ENCODE measurements at regions not wholly inside any gene's neighbourhood (a gene's known extent, or its start where the extent isn't known, plus 50 kb on each side); places are given as distances from the start of the nearest gene placed in this dataset.

GRCh38 chr3:86381247-86381646 is 609.7 kb downstream of the VGLL3 start:
- TF ChIP-seq CTCF (IDR thresholded peaks at IDR 0.05; ENCODE audit: insufficient read depth, low read length) (no peak), POLR2AphosphoS5 (IDR thresholded peaks at IDR 0.05; ENCODE audit: low read depth) (no peak), REST (IDR thresholded peaks at IDR 0.05; ENCODE audit: insufficient replicate concordance, low read depth) (no peak), SPI1 (IDR thresholded peaks at IDR 0.05; ENCODE audit: borderline replicate concordance, low read depth) (no peak), GABPA (IDR thresholded peaks at IDR 0.05; ENCODE audit: low read depth) (no peak)

All from HL-60 (cell line).